GF-D8 (cell line): ENCODE measurements at regions not wholly inside any gene's neighbourhood (a gene's known extent, or its start where the extent isn't known, plus 50 kb on each side); places are given as distances from the start of the nearest gene placed in this dataset.

Source experiments
- DNase-seq: peaks from one replicate; lab custom pipeline; 2025; lab: John Stamatoyannopoulos, UW

GRCh38 chr3:22113453-22113852, 362.4 kb upstream of the ZNF385D start:
- DNase-seq: no peak

- no peak for DNase-seq
These were observed 364.6 kb upstream of the ZNF385D start for GRCh38 chr3:22115581-22115980.

GRCh38 chr3:22117091-22117490, 366.1 kb upstream of the ZNF385D start:
- DNase-seq: no peak

GRCh38 chr3:22117751-22118346, 366.8 kb upstream of the ZNF385D start:
- DNase-seq: no peak

GRCh38 chr3:22118542-22118941, 367.5 kb upstream of the ZNF385D start:
- DNase-seq: no peak

GRCh38 chr3:22121068-22121701, 370.2 kb upstream of the ZNF385D start:
- DNase-seq: no peak

GRCh38 chr3:22122567-22122966, 371.6 kb upstream of the ZNF385D start:
- DNase-seq: no peak

GRCh38 chr3:22129101-22129500, 378.1 kb upstream of the ZNF385D start:
- no peak for DNase-seq

- no peak for DNase-seq
These were observed 390.8 kb upstream of the ZNF385D start for GRCh38 chr3:22141769-22142168.

- no peak for DNase-seq
These were observed 396.2 kb upstream of the ZNF385D start for GRCh38 chr3:22147161-22147560.

GRCh38 chr3:22156868-22157267, 405.9 kb upstream of the ZNF385D start:
- DNase-seq: no peak

GRCh38 chr3:22157848-22158247, 406.8 kb upstream of the ZNF385D start:
- DNase-seq: no peak

GRCh38 chr3:22159004-22159695, 408.1 kb upstream of the ZNF385D start:
- DNase-seq: no peak

- DNase-seq: no peak
These were observed 410.3 kb upstream of the ZNF385D start for GRCh38 chr3:22161315-22161714.

GRCh38 chr3:22170370-22170769, 419.4 kb upstream of the ZNF385D start:
- no peak for DNase-seq

GRCh38 chr3:22172964-22173363, 422.0 kb upstream of the ZNF385D start:
- no peak for DNase-seq

- no peak for DNase-seq
These were observed 424.9 kb upstream of the ZNF385D start for GRCh38 chr3:22175947-22176346.

- no peak for DNase-seq
These were observed 425.9 kb upstream of the ZNF385D start for GRCh38 chr3:22176911-22177310.

- DNase-seq: no peak
These were observed 438.6 kb upstream of the ZNF385D start for GRCh38 chr3:22189616-22190015.

- no peak for DNase-seq
These were observed 448.1 kb upstream of the ZNF385D start for GRCh38 chr3:22199095-22199494.

- DNase-seq: no peak
These were observed 457.8 kb upstream of the ZNF385D start for GRCh38 chr3:22208844-22209243.

GRCh38 chr3:22209578-22209977, 458.6 kb upstream of the ZNF385D start:
- DNase-seq: no peak

GRCh38 chr3:22210693-22211092, 459.7 kb upstream of the ZNF385D start:
- no peak for DNase-seq

GRCh38 chr3:22216601-22217000, 465.6 kb upstream of the ZNF385D start:
- no peak for DNase-seq
